ENCODE measurements at regions not wholly inside any gene's neighbourhood (a gene's known extent, or its start where the extent isn't known, plus 50 kb on each side); places are given as distances from the start of the nearest gene placed in this dataset.

DNA sequence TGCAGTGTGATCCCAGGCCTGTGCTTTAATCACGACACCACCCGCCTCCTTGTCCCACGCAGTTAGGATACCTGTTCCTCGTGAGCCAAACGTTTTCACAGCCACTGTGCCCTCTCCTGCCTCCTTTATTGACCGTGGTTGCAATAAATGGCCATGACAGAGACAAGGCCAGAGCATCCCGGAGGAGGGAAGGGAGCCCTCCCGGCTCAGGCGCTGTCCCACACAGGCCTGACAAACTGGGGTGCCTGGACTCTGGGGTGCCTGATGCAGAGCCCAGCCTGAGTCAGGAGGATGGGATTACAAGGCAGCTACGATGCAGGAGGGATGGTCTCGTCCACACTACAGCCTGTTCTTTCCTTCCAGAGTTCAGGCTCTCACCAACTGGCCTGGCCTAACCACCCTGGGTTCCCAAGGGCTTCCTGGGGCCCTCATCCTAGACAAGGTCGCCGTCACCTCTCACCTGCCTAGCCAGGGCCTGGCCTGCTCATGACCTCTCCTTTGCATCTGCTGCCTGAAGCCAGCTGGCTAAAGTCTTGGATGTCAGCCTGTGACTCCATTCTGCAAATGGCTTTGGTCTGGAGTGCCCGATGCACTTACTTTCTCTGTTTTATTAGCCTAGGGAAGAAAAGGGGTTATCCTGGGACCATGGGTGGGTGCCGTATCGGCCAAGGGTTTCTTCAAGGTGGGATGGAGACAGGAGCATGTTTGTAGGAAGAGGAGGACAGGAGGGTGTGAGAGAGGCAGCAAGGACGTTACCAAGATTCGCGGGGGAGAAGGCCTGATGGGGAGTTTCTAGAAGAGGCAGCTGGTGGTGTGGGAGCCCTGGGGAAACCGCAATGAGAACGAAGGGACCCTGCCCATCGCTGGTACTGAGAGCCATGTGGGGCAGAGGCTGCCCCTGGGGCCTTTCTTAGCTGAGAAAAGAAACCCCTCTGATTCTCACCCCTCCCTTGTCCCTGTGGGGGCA is 234.3 kb upstream of the TNRC6C start:
- DNase-seq, result no peak
- TF ChIP-seq, protein P1, sequence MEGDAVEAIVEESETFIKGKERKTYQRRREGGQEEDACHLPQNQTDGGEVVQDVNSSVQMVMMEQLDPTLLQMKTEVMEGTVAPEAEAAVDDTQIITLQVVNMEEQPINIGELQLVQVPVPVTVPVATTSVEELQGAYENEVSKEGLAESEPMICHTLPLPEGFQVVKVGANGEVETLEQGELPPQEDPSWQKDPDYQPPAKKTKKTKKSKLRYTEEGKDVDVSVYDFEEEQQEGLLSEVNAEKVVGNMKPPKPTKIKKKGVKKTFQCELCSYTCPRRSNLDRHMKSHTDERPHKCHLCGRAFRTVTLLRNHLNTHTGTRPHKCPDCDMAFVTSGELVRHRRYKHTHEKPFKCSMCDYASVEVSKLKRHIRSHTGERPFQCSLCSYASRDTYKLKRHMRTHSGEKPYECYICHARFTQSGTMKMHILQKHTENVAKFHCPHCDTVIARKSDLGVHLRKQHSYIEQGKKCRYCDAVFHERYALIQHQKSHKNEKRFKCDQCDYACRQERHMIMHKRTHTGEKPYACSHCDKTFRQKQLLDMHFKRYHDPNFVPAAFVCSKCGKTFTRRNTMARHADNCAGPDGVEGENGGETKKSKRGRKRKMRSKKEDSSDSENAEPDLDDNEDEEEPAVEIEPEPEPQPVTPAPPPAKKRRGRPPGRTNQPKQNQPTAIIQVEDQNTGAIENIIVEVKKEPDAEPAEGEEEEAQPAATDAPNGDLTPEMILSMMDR (IDR thresholded peaks at IDR 0.05), result no peak
- Histone ChIP-seq H3K4me3 (no peak overlapping the region), H3K9me3 (no peaks in the 10 kb centered on the region), H3K36me3 (no peaks in the 10 kb centered on the region), H3K27me3 (no peaks in the 10 kb centered on the region), H3K27ac (no peak overlapping the region), H3K4me1 (peaks cover 0 to 31% (median 11%) of the 10 kb centered on the region in 9 donors)
- no peak for ATAC-seq
- intact Hi-C loops (cut with DNase I), result loop anchor here in 1 of 10 donors (10.0 kb wide), 1 partner anchor 179 kb away; no protein-coding TSS in a partner anchor
- 87 to 91% methylated on average over 22 of the region's 22 CpGs for WGBS, 2 donors

GRCh38 chr17:77724876-77725615 is 233.5 kb upstream of the TNRC6C start:
- no peaks in the 10 kb centered on the region for H3K27me3 ChIP-seq
- H3K36me3 ChIP-seq, result no peaks in the 10 kb centered on the region
- H3K27ac ChIP-seq, result no peak overlapping the region
- H3K4me3 ChIP-seq, result no peak overlapping the region
- ATAC-seq, result no peak
- 92 to 94% methylated on average over 28 of the region's 28 CpGs for WGBS, 2 donors
- peaks cover 0 to 31% (median 11%) of the 10 kb centered on the region in 9 donors for H3K4me1 ChIP-seq
- TF ChIP-seq, protein P1 (IDR thresholded peaks at IDR 0.05), result no peak
- no peak for DNase-seq
- H3K9me3 ChIP-seq, result no peaks in the 10 kb centered on the region
- intact Hi-C loops (cut with DNase I), result loop anchor here in 3 of 10 donors (5.0 to 10.0 kb wide), 3 partner anchors 48 to 180 kb away; no protein-coding TSS in a partner anchor

- TF ChIP-seq, protein P1 (IDR thresholded peaks at IDR 0.05), result no peak
- H3K36me3 ChIP-seq, result no peaks in the 10 kb centered on the region
- H3K27ac ChIP-seq, result peak overlapping the region in 2 of 10 donors; percentile 41 to 67
- no peak overlapping the region for H3K4me3 ChIP-seq
- no peaks in the 10 kb centered on the region for H3K9me3 ChIP-seq
- H3K4me1 ChIP-seq, result peaks cover 0 to 31% (median 11%) of the 10 kb centered on the region in 9 donors
- WGBS, 2 donors, result 92 to 96% methylated on average over 5 of the region's 5 CpGs
- no peak for DNase-seq
- ATAC-seq, result no peak
- intact Hi-C loops (cut with DNase I), result loop anchor here in 3 of 10 donors (5.0 to 10.0 kb wide), 3 partner anchors 49 to 181 kb away; no protein-coding TSS in a partner anchor
- no peaks in the 10 kb centered on the region for H3K27me3 ChIP-seq
Observed at GRCh38 chr17:77725846-77726245, 232.7 kb upstream of the TNRC6C start.

GRCh38 chr17:77726549-77727006 is 231.9 kb upstream of the TNRC6C start:
- intact Hi-C loops (cut with DNase I), result loop anchor here in 3 of 10 donors (5.0 to 10.0 kb wide), 3 partner anchors 49 to 182 kb away; no protein-coding TSS in a partner anchor
- Histone ChIP-seq H3K27me3 (no peaks in the 10 kb centered on the region), H3K4me3 (no peak overlapping the region), H3K27ac (peak overlapping the region in 7 of 10 donors; percentile 67 to 86 (median 83)), H3K4me1 (peaks cover 0 to 31% (median 11%) of the 10 kb centered on the region in 9 donors), H3K9me3 (peaks cover 0 to 6% (median 0%) of the 10 kb centered on the region in 11 donors), H3K36me3 (no peaks in the 10 kb centered on the region)
- ATAC-seq (no peak), DNase-seq (no peak)
- 78 to 83% methylated on average over 4 of the region's 4 CpGs for WGBS, 2 donors
- TF ChIP-seq, protein P1 (IDR thresholded peaks at IDR 0.05), result no peak
